GM12892 (cell line): ENCODE measurements at regions not wholly inside any gene's neighbourhood (a gene's known extent, or its start where the extent isn't known, plus 50 kb on each side); places are given as distances from the start of the nearest gene placed in this dataset.

ENCODE experiments used
- POLR2A ChIP-seq: IDR thresholded peaks from 2 replicates; pipeline ENCODE4 v1.6.1; 2011; ENCODE audit warnings: low read depth, low read length, control low read depth
- TAF1 ChIP-seq: IDR thresholded peaks from 2 replicates; pipeline ENCODE4 v1.6.1; 2011; ENCODE audit warnings: low read depth, mild to moderate bottlenecking, control low read depth, low read length, borderline replicate concordance

GRCh38 chr12:114774197-114774596 lies 90.2 kb upstream of the TBX3 start:
- TF ChIP-seq TAF1 = no peak
- no peak for TF ChIP-seq POLR2A
